PC-9 (cell line): ENCODE measurements at regions not wholly inside any gene's neighbourhood (a gene's known extent, or its start where the extent isn't known, plus 50 kb on each side); places are given as distances from the start of the nearest gene placed in this dataset.

Source experiments
- EZH2 ChIP-seq: fragments of 200-600 bp; sonication (generic); IDR thresholded peaks from 2 replicates; pipeline ENCODE4 v1.8.0; 2017; ENCODE audit warnings: antibody characterized with exemption, low read depth
- TF ChIP-seq, protein P1 (sequence below): fragments of 200-600 bp; sonication (generic); conservative IDR thresholded peaks from 2 replicates; pipeline ENCODE4 v1.6.1; 2017; ENCODE audit warnings: mixed run types, antibody characterized with exemption, mild to moderate bottlenecking, moderate library complexity

DNA sequence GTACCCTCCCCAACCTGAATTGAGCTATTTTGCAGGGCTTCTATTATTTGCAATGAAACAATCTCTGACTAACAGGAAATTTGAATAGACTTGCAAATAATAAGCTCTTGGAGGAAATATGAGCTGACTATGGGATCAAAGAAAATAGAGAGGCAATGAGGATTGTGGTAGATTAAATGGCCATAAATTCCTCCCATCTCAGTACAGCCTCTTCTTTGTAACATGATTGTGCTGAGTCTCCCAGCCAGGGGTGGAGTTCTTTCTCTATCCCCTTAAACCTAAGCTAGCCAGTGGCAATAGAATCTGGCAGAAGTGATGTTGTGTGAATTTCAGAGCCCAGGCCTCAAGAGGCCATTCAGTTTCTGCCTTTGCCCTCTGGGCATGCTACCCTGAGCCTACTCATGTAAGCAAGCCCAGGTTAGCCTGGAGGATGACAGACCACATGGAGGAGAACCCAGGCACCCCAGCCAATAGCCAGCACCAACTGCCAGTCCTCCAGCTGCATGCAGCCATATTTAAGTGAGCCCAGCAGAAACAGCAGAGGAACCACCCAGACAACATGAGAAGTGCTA is 86.8 kb upstream of the TP53I11 start:
- TF ChIP-seq, protein P1, sequence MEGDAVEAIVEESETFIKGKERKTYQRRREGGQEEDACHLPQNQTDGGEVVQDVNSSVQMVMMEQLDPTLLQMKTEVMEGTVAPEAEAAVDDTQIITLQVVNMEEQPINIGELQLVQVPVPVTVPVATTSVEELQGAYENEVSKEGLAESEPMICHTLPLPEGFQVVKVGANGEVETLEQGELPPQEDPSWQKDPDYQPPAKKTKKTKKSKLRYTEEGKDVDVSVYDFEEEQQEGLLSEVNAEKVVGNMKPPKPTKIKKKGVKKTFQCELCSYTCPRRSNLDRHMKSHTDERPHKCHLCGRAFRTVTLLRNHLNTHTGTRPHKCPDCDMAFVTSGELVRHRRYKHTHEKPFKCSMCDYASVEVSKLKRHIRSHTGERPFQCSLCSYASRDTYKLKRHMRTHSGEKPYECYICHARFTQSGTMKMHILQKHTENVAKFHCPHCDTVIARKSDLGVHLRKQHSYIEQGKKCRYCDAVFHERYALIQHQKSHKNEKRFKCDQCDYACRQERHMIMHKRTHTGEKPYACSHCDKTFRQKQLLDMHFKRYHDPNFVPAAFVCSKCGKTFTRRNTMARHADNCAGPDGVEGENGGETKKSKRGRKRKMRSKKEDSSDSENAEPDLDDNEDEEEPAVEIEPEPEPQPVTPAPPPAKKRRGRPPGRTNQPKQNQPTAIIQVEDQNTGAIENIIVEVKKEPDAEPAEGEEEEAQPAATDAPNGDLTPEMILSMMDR = no peak
- no peak for TF ChIP-seq EZH2
